Retinal pigment epithelial cell (primary cell): ENCODE measurements at regions not wholly inside any gene's neighbourhood (a gene's known extent, or its start where the extent isn't known, plus 50 kb on each side); places are given as distances from the start of the nearest gene placed in this dataset.

Source experiments
- DNase-seq: peaks from one replicate; pipeline ENCODE4 v3.0.0-alpha.2; 2010; ENCODE audit warnings: low read depth
- H3K4me3 ChIP-seq: 2 replicates; pipeline ENCODE4 v1.5.1; 2011; ENCODE audit warnings: mild to moderate bottlenecking, low read length, control low read depth, moderate library complexity
- CTCF ChIP-seq: conservative IDR thresholded peaks from 2 replicates; pipeline ENCODE4 v1.5.1; 2011; ENCODE audit warnings: low read depth, low read length, control low read depth, inconsistent platforms

GRCh38 chr6:14950103-14950969, 295.5 kb upstream of the JARID2 start:
- TF ChIP-seq CTCF = no peak
- no peak overlapping the region for H3K4me3 ChIP-seq
- DNase-seq = no peak

GRCh38 chr6:14950970-14951276, 294.9 kb upstream of the JARID2 start:
- no peak for TF ChIP-seq CTCF
- DNase-seq = no peak
- no peak overlapping the region for H3K4me3 ChIP-seq

- TF ChIP-seq CTCF = no peak
- H3K4me3 ChIP-seq = no peak overlapping the region
- DNase-seq = no peak
Observed at GRCh38 chr6:14951704-14952103, 294.2 kb upstream of the JARID2 start.

- H3K4me3 ChIP-seq = no peak overlapping the region
- no peak for TF ChIP-seq CTCF
- DNase-seq = no peak
Observed at GRCh38 chr6:14953836-14954235, 292.0 kb upstream of the JARID2 start.

GRCh38 chr6:14957355-14958059, 288.4 kb upstream of the JARID2 start:
- no peak for DNase-seq
- no peak for TF ChIP-seq CTCF

GRCh38 chr6:14959324-14959885, 286.5 kb upstream of the JARID2 start:
- no peak for TF ChIP-seq CTCF
- DNase-seq = no peak
- no peak overlapping the region for H3K4me3 ChIP-seq

More at GRCh38 chr6:14957355-14958059, 288.4 kb upstream of the JARID2 start:
- no peak overlapping the region for H3K4me3 ChIP-seq
